Posterior vena cava (tissue), 2 donors: ENCODE measurements at regions not wholly inside any gene's neighbourhood (a gene's known extent, or its start where the extent isn't known, plus 50 kb on each side); places are given as distances from the start of the nearest gene placed in this dataset.
"Not testable (repeated sequence)": the region's sequence is repeated elsewhere in the genome, so short reads cannot be mapped to it uniquely, and the experiment has no call there.

Experiments
- DNase-seq: peaks from one replicate; pipeline ENCODE4 v3.0.0-alpha.2; 2020; ENCODE audit warnings: low spot score
- intact Hi-C, 2 donors: fragments of 100-400 bp; cut with DNase I; formaldehyde crosslinking; loops; one replicate each; pipeline versions ENCODE4 v1.14.1 to v1.14.2; 2022 to 2023
- donor health status: DM: yes; HTN: yes; CAD: no.
- donor health status: DM: yes; HTN: yes; CAD: no.

GRCh38 chr15:26023231-26023630 is 160.1 kb upstream of the ATP10A start:
- intact Hi-C loops = no loop called here
- no peak for DNase-seq

GRCh38 chr15:26020871-26021270 is 157.7 kb upstream of the ATP10A start:
- intact Hi-C loops = no loop called here

GRCh38 chr15:26017665-26018064 is 154.5 kb upstream of the ATP10A start:
- no peak for DNase-seq
- intact Hi-C loops = no loop called here

More at GRCh38 chr15:26020871-26021270, 157.7 kb upstream of the ATP10A start:
- no peak for DNase-seq

- no peak for DNase-seq
- intact Hi-C loops = no loop called here
Measured at GRCh38 chr15:26015516-26016075, 152.5 kb upstream of the ATP10A start.

- intact Hi-C loops = no loop called here
- DNase-seq = no peak
Measured at GRCh38 chr15:26013981-26014380, 150.9 kb upstream of the ATP10A start.

- intact Hi-C loops = no loop called here
- no peak for DNase-seq
Measured at GRCh38 chr15:26011916-26012315, 148.8 kb upstream of the ATP10A start.

- intact Hi-C loops = no loop called here
- DNase-seq = no peak
Measured at GRCh38 chr15:26007151-26007550, 144.0 kb upstream of the ATP10A start.

GRCh38 chr15:26001201-26001600 is 138.1 kb upstream of the ATP10A start:
- DNase-seq = no peak
- intact Hi-C loops = no loop called here

GRCh38 chr15:25993506-25993905 is 130.4 kb upstream of the ATP10A start:
- intact Hi-C loops = no loop called here
- DNase-seq = no peak

GRCh38 chr15:25990220-25990619 is 127.1 kb upstream of the ATP10A start:
- no peak for DNase-seq
- intact Hi-C loops = no loop called here

GRCh38 chr15:25989327-25989726 is 126.2 kb upstream of the ATP10A start:
- no peak for DNase-seq
- intact Hi-C loops = no loop called here

- DNase-seq, intact Hi-C loops: not testable (repeated sequence)
Measured at GRCh38 chr15:25988716-25989115, 125.6 kb upstream of the ATP10A start.

- DNase-seq = no peak
- intact Hi-C loops = no loop called here
Measured at GRCh38 chr15:25987638-25988037, 124.5 kb upstream of the ATP10A start.

- DNase-seq = no peak
- intact Hi-C loops = no loop called here
Measured at GRCh38 chr15:25985165-25985564, 122.0 kb upstream of the ATP10A start.

- no peak for DNase-seq
- intact Hi-C loops = no loop called here
Measured at GRCh38 chr15:25982736-25983135, 119.6 kb upstream of the ATP10A start.

- intact Hi-C loops = no loop called here
- no peak for DNase-seq
Measured at GRCh38 chr15:25981114-25981513, 118.0 kb upstream of the ATP10A start.

- intact Hi-C loops = loop anchor here in 1 of 2 donors (10.0 kb wide), 1 partner anchor 113 kb away; no protein-coding TSS in a partner anchor
- DNase-seq = no peak
Measured at GRCh38 chr15:25972141-25972675, 109.1 kb upstream of the ATP10A start.

- no peak for DNase-seq
- intact Hi-C loops = loop anchor here in 1 of 2 donors (10.0 kb wide), 1 partner anchor 114 kb away; no protein-coding TSS in a partner anchor
Measured at GRCh38 chr15:25971053-25971452, 107.9 kb upstream of the ATP10A start.

- no peak for DNase-seq
- intact Hi-C loops = loop anchor here in 1 of 2 donors (10.0 kb wide), 1 partner anchor 115 kb away; no protein-coding TSS in a partner anchor
Measured at GRCh38 chr15:25969886-25970285, 106.8 kb upstream of the ATP10A start.

- intact Hi-C loops = no loop called here
Measured at GRCh38 chr15:25967116-25967515, 104.0 kb upstream of the ATP10A start.

GRCh38 chr15:25965326-25965725 is 102.2 kb upstream of the ATP10A start:
- no peak for DNase-seq
- intact Hi-C loops = no loop called here

More at GRCh38 chr15:25967116-25967515, 104.0 kb upstream of the ATP10A start:
- no peak for DNase-seq
